DND-41 (cell line): ENCODE measurements at regions not wholly inside any gene's neighbourhood (a gene's known extent, or its start where the extent isn't known, plus 50 kb on each side); places are given as distances from the start of the nearest gene placed in this dataset.

Experiments used
- ATAC-seq: fragments of 200-7000 bp; cut with Tn5 transposase; 3 replicates; pipeline ENCODE4 v1.9.1; 2021; ENCODE audit warnings: low read depth; ENCODE audit not compliant: insufficient read depth
- DNase-seq: peaks from one replicate; pipeline ENCODE4 v3.0.0-alpha.2; 2020
- H2AFZ ChIP-seq: 2 replicates; pipeline ENCODE4 v1.6.0; 2012; ENCODE audit warnings: low read depth, low read length
- H3K27ac ChIP-seq: 2 replicates; pipeline ENCODE4 v1.5.1; 2012; ENCODE audit warnings: low read length, inconsistent platforms
- H3K27me3 ChIP-seq: fragments of 200-600 bp; sonication (generic); 2 replicates; pipeline ENCODE4 v1.6.0; 2012; ENCODE audit warnings: low read length, mild to moderate bottlenecking, inconsistent platforms; ENCODE audit not compliant: insufficient read depth, poor library complexity
- H3K36me3 ChIP-seq: 2 replicates; pipeline ENCODE4 v1.5.1; 2012; ENCODE audit warnings: low read length, inconsistent platforms; ENCODE audit not compliant: insufficient read depth
- H3K4me1 ChIP-seq: 2 replicates; pipeline ENCODE4 v1.5.1; 2012; ENCODE audit warnings: mild to moderate bottlenecking, low read length; ENCODE audit not compliant: insufficient read depth
- H3K4me2 ChIP-seq: 2 replicates; pipeline ENCODE4 v1.6.0; 2012; ENCODE audit warnings: mild to moderate bottlenecking, moderate library complexity, low read length, inconsistent platforms; ENCODE audit not compliant: insufficient read depth
- H3K4me3 ChIP-seq, 2 experiments: fragments of 200-600 bp in 1 of 2; shearing (Covaris generic) in 1 of 2; 2 replicates each; pipeline ENCODE4 v1.5.1; 2012 to 2016; ENCODE audit warnings: inconsistent platforms in 2 of 2, low read length in 2 of 2, mild to moderate bottlenecking in 2 of 2, low read depth in 1 of 2, moderate library complexity in 1 of 2
- H3K79me2 ChIP-seq: 2 replicates; pipeline ENCODE4 v1.6.0; 2012; ENCODE audit warnings: low read length, inconsistent platforms; ENCODE audit not compliant: insufficient read depth
- H3K9ac ChIP-seq: 2 replicates; pipeline ENCODE4 v1.6.0; 2012; ENCODE audit warnings: low read depth, mild to moderate bottlenecking, inconsistent platforms, low read length, moderate library complexity
- H3K9me3 ChIP-seq: 2 replicates; pipeline ENCODE4 v1.5.1; 2012; ENCODE audit warnings: low read length, moderate library complexity, mild to moderate bottlenecking, inconsistent platforms; ENCODE audit not compliant: insufficient read depth, severe bottlenecking
- H4K20me1 ChIP-seq: 2 replicates; pipeline ENCODE4 v1.6.0; 2012; ENCODE audit warnings: low read length; ENCODE audit not compliant: insufficient read depth
- EZH2 ChIP-seq: IDR thresholded peaks from 3 replicates; pipeline ENCODE4 v1.6.1; 2012; ENCODE audit warnings: borderline replicate concordance, low read depth, mild to moderate bottlenecking, moderate library complexity, low read length, inconsistent platforms; ENCODE audit not compliant: severe bottlenecking
- TF ChIP-seq, protein P1 (sequence below): IDR thresholded peaks from 2 replicates; pipeline ENCODE4 v1.5.1; 2012; ENCODE audit warnings: borderline replicate concordance, low read length, moderate library complexity, mild to moderate bottlenecking; ENCODE audit not compliant: poor library complexity, severe bottlenecking; ENCODE audit errors: extremely low read depth

DNA sequence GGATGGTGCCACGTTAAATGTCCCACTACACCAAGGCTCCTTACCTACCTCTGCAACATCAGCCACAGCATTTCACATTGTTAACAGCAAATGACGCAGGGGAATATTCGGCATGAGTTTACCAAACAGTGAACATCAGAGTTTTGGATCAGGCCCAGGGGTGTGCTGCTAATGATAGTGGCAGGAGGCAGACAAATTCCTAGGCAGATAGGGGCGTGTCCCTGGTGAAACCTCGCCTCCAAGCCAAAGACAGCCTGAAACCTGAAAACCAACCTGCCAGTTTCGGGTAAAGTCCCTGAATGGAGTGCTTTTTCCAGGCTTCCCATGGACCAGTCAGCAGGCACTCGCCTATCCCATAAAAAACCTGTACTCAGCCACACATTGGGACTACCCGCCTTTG is 133.6 kb downstream of the SH3BGRL2 start:
- Histone ChIP-seq H3K4me2 (no peak overlapping the region), H3K4me1 (no peaks in the 10 kb centered on the region), H2AFZ (no peak overlapping the region), H3K27me3 (no peaks in the 10 kb centered on the region), H3K9me3 (peaks cover 11% of the 10 kb centered on the region), H3K4me3 (no peak overlapping the region), H3K9ac (no peak overlapping the region), H3K27ac (no peak overlapping the region), H4K20me1 (no peaks in the 10 kb centered on the region), H3K79me2 (no peaks in the 10 kb centered on the region), H3K36me3 (no peaks in the 10 kb centered on the region)
- no peak for DNase-seq
- ATAC-seq, result no peak
- TF ChIP-seq, protein P1, sequence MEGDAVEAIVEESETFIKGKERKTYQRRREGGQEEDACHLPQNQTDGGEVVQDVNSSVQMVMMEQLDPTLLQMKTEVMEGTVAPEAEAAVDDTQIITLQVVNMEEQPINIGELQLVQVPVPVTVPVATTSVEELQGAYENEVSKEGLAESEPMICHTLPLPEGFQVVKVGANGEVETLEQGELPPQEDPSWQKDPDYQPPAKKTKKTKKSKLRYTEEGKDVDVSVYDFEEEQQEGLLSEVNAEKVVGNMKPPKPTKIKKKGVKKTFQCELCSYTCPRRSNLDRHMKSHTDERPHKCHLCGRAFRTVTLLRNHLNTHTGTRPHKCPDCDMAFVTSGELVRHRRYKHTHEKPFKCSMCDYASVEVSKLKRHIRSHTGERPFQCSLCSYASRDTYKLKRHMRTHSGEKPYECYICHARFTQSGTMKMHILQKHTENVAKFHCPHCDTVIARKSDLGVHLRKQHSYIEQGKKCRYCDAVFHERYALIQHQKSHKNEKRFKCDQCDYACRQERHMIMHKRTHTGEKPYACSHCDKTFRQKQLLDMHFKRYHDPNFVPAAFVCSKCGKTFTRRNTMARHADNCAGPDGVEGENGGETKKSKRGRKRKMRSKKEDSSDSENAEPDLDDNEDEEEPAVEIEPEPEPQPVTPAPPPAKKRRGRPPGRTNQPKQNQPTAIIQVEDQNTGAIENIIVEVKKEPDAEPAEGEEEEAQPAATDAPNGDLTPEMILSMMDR, result no peak
- no peak for TF ChIP-seq EZH2

DNA sequence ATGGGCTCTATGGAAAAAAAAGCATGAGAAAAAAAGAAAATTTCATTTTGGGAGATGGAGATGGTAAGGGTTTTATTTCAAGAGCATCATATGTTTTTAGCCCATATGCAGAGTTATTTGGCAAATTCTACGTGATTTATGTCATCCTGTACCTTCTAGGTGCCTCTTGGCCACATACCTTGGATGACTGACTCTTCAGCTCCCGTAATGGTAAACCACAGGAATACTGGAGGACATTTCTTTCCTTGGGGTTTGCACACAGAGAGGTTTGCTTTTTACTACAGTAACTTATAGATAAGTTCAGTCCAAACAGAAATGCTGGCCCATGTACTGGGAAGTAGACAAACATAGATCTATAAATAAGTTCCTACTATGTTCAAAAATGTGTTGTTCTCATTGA is 132.2 kb downstream of the SH3BGRL2 start:
- H3K4me2 ChIP-seq, result no peak overlapping the region
- H3K27ac ChIP-seq, result no peak overlapping the region
- H3K4me3 ChIP-seq, result no peak overlapping the region
- no peaks in the 10 kb centered on the region for H3K36me3 ChIP-seq
- H2AFZ ChIP-seq, result no peak overlapping the region
- no peaks in the 10 kb centered on the region for H4K20me1 ChIP-seq
- ATAC-seq, result no peak
- no peaks in the 10 kb centered on the region for H3K79me2 ChIP-seq
- H3K9ac ChIP-seq, result no peak overlapping the region
- no peaks in the 10 kb centered on the region for H3K27me3 ChIP-seq
- H3K4me1 ChIP-seq, result no peaks in the 10 kb centered on the region
- H3K9me3 ChIP-seq, result peaks cover 11% of the 10 kb centered on the region
- DNase-seq, result no peak
- TF ChIP-seq, protein P1, result no peak
- TF ChIP-seq EZH2, result no peak

DNA sequence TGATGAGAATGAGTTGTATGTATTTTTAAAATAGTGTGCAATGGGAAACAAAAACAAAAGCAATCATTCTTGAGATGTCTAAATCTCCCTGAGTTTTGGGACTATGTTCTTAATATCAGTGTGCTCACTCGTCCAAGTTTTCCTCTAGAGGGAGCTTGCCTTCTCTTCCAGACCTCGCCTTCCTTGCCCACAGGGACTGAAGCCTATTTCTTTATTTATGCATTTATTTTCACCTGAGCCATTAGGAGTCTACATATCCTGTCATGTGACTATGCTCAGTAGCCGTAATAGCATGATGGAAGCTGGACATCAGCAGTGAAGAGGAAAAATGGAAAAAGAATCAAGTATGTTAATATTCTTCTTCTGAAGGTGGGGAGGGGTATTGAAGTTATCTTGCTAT is 131.2 kb downstream of the SH3BGRL2 start:
- Histone ChIP-seq H3K9ac (no peak overlapping the region), H3K27ac (no peak overlapping the region), H3K27me3 (no peaks in the 10 kb centered on the region), H3K4me2 (no peak overlapping the region), H3K4me1 (no peaks in the 10 kb centered on the region), H3K79me2 (no peaks in the 10 kb centered on the region), H4K20me1 (no peaks in the 10 kb centered on the region), H2AFZ (no peak overlapping the region), H3K4me3 (no peak overlapping the region), H3K9me3 (peaks cover 11% of the 10 kb centered on the region), H3K36me3 (no peaks in the 10 kb centered on the region)
- DNase-seq (no peak), ATAC-seq (no peak)
- TF ChIP-seq, protein P1, result peak; percentile 18
- no peak for TF ChIP-seq EZH2

DNA sequence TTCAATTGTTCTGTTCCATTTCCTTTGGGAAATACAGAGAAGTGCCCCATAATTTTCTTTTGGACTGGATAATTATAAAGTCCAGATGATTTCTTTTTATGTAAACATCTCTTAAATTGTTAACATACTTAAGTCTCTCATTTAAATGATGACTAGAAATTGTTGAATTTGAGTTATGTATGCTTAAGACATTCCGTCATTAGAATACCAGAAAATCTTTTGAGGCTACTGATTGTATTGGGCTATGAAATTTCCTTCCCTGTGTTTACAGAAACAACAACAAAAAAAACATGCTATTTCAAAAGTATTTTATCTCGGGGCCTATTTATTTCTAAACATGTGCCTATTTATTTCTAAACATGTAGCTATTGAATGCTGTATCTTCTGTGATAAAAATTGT is 125.4 kb downstream of the SH3BGRL2 start:
- TF ChIP-seq, protein P1, result no peak
- no peak overlapping the region for H3K4me2 ChIP-seq
- ATAC-seq (no peak), DNase-seq (no peak)
- no peaks in the 10 kb centered on the region for H3K9me3 ChIP-seq
- no peaks in the 10 kb centered on the region for H3K4me1 ChIP-seq
- H3K9ac ChIP-seq, result no peak overlapping the region
- H2AFZ ChIP-seq, result no peak overlapping the region
- H3K36me3 ChIP-seq, result no peaks in the 10 kb centered on the region
- no peak overlapping the region for H3K4me3 ChIP-seq
- no peaks in the 10 kb centered on the region for H4K20me1 ChIP-seq
- H3K27ac ChIP-seq, result no peak overlapping the region
- H3K27me3 ChIP-seq, result no peaks in the 10 kb centered on the region
- no peaks in the 10 kb centered on the region for H3K79me2 ChIP-seq
